GM23248 (cell line): ENCODE measurements at regions not wholly inside any gene's neighbourhood (a gene's known extent, or its start where the extent isn't known, plus 50 kb on each side); places are given as distances from the start of the nearest gene placed in this dataset.

Experiments
- EZH2 ChIP-seq: fragments of 200-600 bp; sonication (generic); IDR thresholded peaks from 2 replicates; pipeline ENCODE4 v1.6.1; 2018; ENCODE audit warnings: antibody characterized with exemption, mild to moderate bottlenecking; ENCODE audit not compliant: insufficient read depth, poor library complexity, severe bottlenecking
- EZH2phosphoT487 ChIP-seq: fragments of 200-600 bp; sonication (generic); IDR thresholded peaks from 2 replicates; pipeline ENCODE4 v1.6.1; 2018; ENCODE audit warnings: antibody characterized with exemption, moderate library complexity, mild to moderate bottlenecking, low read depth; ENCODE audit not compliant: insufficient read depth

DNA sequence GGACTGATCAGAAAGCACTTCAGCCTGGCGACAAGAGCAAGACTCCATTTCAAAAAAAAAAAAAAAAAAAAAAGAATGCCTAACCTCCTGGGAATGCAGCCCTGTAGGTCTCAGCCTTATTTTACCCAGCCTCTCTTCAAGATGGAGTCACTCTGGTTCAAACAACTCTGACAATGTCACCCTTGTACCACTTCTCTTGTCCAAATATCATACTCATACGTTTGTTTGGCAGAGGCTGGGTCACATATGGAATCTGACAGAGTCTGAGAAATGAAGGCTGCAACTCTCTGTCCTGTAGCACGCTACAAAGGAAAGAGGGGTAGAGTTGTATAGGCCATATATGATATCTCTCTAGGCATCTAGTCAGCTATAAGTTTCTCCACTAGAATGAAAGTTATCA, 58.6 kb upstream of the GSAP start:
- TF ChIP-seq EZH2: no peak
- no peak for TF ChIP-seq EZH2phosphoT487
